OCI-LY3 (cell line): ENCODE measurements at regions not wholly inside any gene's neighbourhood (a gene's known extent, or its start where the extent isn't known, plus 50 kb on each side); places are given as distances from the start of the nearest gene placed in this dataset.

Experiments
- CTCF ChIP-seq: fragments of 200-600, 300-600 bp; sonication (generic); IDR thresholded peaks from 2 replicates; pipeline ENCODE4 v1.5.1; 2014; ENCODE audit warnings: antibody characterized with exemption, low read length, low read depth
- EZH2phosphoT487 ChIP-seq: fragments of 200-600 bp; shearing (Covaris generic); IDR thresholded peaks from 2 replicates; pipeline ENCODE4 v1.6.1; 2018; ENCODE audit warnings: antibody characterized with exemption, mixed run types, low read depth

DNA sequence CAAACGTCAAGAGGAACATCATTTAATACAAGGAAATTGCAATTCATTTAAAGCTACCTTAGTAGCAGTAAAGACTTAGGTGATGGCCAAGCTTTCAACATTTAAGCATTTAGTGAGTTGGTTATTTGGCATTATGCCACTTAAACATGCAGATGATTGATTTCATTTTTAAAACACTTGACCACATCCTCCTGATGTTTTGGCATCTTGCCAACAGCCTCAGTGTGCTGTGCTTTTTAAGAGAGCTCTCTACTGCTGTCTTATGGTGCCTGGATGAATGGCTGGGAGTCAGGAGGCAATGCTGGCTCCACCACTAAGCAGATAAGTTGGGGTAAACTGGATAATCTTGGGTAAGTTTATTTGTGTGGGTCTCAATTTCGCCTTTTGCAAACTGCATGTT, 364.5 kb downstream of the MAN2A1 start:
- TF ChIP-seq CTCF (peak; percentile 44), EZH2phosphoT487 (no peak)
